Activated naive CD4-positive, alpha-beta T cell treated with anti-CD3 and anti-CD28 coated beads, Interleukin-2, amount 10 ng/mL, durations not matched to agents 7 days and 5 days (primary cell): ENCODE measurements at regions not wholly inside any gene's neighbourhood (a gene's known extent, or its start where the extent isn't known, plus 50 kb on each side); places are given as distances from the start of the nearest gene placed in this dataset.

ENCODE experiments used
- CTCF ChIA-PET: fragments of 350-600 bp; sonication (Branson Sonifier 250); formaldehyde crosslinking; loops from one replicate; lab custom pipeline; 2021; ENCODE audit warnings: antibody characterized with exemption; lab: Charles Lee
- DNase-seq: peaks from one replicate; pipeline ENCODE4 v3.0.0-alpha.2; 2020
- H3K27ac Mint-ChIP-seq: one replicate; pipeline ENCODE4 v1.8.0; 2021; ENCODE audit warnings: mild to moderate bottlenecking, moderate library complexity, mixed read lengths
- H3K27me3 Mint-ChIP-seq: one replicate; pipeline ENCODE4 v1.8.0; 2021; ENCODE audit warnings: mild to moderate bottlenecking, mixed read lengths
- H3K36me3 Mint-ChIP-seq: one replicate; pipeline ENCODE4 v1.8.0; 2021; ENCODE audit warnings: mixed read lengths
- H3K4me1 Mint-ChIP-seq: one replicate; pipeline ENCODE4 v1.8.0; 2021; ENCODE audit warnings: mixed read lengths
- H3K4me3 Mint-ChIP-seq: one replicate; pipeline ENCODE4 v1.8.0; 2021; ENCODE audit warnings: mild to moderate bottlenecking, moderate library complexity, mixed read lengths
- H3K9me3 Mint-ChIP-seq: one replicate; pipeline ENCODE4 v1.8.0; 2021; ENCODE audit warnings: mixed read lengths

DNA sequence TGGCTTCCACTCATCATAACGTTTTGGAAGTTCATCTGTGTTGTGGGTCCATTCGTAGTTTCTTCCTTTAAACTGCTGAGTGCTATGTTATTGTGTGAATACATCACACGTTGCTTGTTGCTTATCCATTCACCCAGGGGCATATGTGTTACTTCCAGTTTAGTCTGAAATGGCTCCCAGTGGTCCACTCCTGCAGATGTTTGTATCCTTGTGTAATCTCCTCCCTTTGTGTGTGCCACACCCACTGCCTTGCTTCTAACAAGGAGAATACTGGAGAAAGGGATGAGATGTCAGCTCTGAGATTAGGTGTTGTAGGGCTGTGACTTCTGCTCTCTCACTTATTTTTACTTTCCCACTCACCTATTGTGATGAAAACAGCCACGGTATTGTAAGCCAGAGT, 239.1 kb upstream of the HABP2 start:
- no peaks in the 10 kb centered on the region for H3K36me3 Mint-ChIP-seq
- no peak for DNase-seq
- CTCF ChIA-PET = no interaction called here

GRCh38 chr10:113316506-113316905, 236.3 kb upstream of the HABP2 start:
- H3K27me3 Mint-ChIP-seq = peaks cover 10% of the 10 kb centered on the region
- H3K9me3 Mint-ChIP-seq = no peaks in the 10 kb centered on the region
- no peak overlapping the region for H3K4me3 Mint-ChIP-seq
- DNase-seq = no peak
- no peaks in the 10 kb centered on the region for H3K4me1 Mint-ChIP-seq
- no peak overlapping the region for H3K27ac Mint-ChIP-seq
- CTCF ChIA-PET = no interaction called here
- H3K36me3 Mint-ChIP-seq = no peaks in the 10 kb centered on the region

More for the DNA sequence above, 239.1 kb upstream of the HABP2 start:
- Mint-ChIP-seq H3K27ac (no peak overlapping the region), H3K4me1 (no peaks in the 10 kb centered on the region), H3K27me3 (peaks cover 6% of the 10 kb centered on the region), H3K9me3 (no peaks in the 10 kb centered on the region), H3K4me3 (no peak overlapping the region)

DNA sequence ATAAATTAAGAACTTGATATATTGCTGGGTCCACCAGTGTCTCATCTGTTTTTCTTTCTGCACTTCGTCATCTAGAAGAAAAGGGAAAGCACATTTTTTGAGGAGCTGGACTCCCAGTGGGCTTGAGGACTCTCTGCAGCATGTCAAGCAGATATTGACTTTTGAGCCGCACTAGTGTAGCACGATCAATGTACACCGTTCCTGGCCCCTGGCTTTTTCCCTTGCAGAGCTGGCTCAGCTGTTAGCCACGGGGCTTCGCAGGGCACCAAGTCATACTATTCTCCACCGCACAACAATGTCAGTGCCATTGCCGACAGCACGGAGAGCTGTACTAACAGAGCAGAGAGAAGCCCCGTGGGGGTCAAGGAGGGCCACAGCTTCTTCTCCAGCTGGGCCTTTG, 235.4 kb upstream of the HABP2 start:
- DNase-seq = no peak
- H3K4me3 Mint-ChIP-seq = no peak overlapping the region
- H3K4me1 Mint-ChIP-seq = no peaks in the 10 kb centered on the region
- no peaks in the 10 kb centered on the region for H3K9me3 Mint-ChIP-seq
- H3K36me3 Mint-ChIP-seq = no peaks in the 10 kb centered on the region
- peaks cover 14% of the 10 kb centered on the region for H3K27me3 Mint-ChIP-seq
- no peak overlapping the region for H3K27ac Mint-ChIP-seq
- CTCF ChIA-PET = no interaction called here

GRCh38 chr10:113319479-113319878, 233.4 kb upstream of the HABP2 start:
- no peak for DNase-seq
- H3K36me3 Mint-ChIP-seq = no peaks in the 10 kb centered on the region
- H3K9me3 Mint-ChIP-seq = no peaks in the 10 kb centered on the region
- H3K27ac Mint-ChIP-seq = no peak overlapping the region
- no peaks in the 10 kb centered on the region for H3K4me1 Mint-ChIP-seq
- CTCF ChIA-PET = no interaction called here
- H3K4me3 Mint-ChIP-seq = no peak overlapping the region
- peaks cover 17% of the 10 kb centered on the region for H3K27me3 Mint-ChIP-seq

GRCh38 chr10:113320211-113320610, 232.6 kb upstream of the HABP2 start:
- CTCF ChIA-PET = no interaction called here
- H3K27ac Mint-ChIP-seq = no peak overlapping the region

DNA sequence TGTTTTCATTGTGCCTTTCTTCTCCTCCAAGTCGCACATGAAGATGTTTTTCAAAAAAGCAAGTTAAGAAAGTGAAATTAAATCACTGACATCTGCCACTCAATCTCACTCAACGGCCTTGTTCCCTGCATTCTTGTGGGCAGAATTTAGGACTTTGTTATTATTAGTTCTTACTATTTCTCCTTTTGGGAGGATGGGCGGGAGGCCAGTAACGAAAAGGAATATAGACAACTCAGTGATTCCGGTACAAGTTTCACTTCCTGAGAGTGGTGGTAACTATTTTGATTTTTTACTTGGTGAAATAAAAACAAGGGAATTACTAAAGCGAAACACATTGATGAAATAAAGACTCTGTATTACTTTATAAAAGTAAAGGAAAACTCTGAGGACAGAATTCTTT, 231.9 kb upstream of the HABP2 start:
- H3K4me3 Mint-ChIP-seq = no peak overlapping the region
- H3K27me3 Mint-ChIP-seq = peaks cover 14% of the 10 kb centered on the region
- no peaks in the 10 kb centered on the region for H3K9me3 Mint-ChIP-seq
- no peak for DNase-seq
- CTCF ChIA-PET = no interaction called here
- no peaks in the 10 kb centered on the region for H3K36me3 Mint-ChIP-seq
- no peaks in the 10 kb centered on the region for H3K4me1 Mint-ChIP-seq
- no peak overlapping the region for H3K27ac Mint-ChIP-seq

More at GRCh38 chr10:113320211-113320610, 232.6 kb upstream of the HABP2 start:
- Mint-ChIP-seq H3K4me1 (no peaks in the 10 kb centered on the region), H3K9me3 (no peaks in the 10 kb centered on the region), H3K27me3 (peaks cover 14% of the 10 kb centered on the region), H3K36me3 (no peaks in the 10 kb centered on the region), H3K4me3 (no peak overlapping the region)
- no peak for DNase-seq

DNA sequence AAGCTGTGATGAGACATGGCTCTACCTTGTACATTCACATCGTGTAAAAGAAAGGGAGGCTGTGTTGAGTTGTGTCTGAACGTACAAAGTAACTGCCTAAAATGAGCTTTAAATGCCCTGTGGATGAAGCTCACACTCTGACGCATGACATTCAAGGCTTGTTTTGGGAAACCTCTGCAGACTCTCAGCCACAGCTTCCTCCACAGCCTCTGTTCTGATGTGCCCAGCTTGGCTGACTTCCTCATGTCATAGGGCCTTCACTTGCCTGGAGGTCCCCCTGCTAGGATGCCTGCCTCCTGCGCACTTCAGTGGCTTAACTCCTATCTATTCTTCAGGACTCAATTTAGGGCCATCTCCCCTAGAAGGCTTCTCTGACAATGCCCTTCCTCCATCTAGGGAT, 230.0 kb upstream of the HABP2 start:
- Mint-ChIP-seq H3K9me3 (no peaks in the 10 kb centered on the region), H3K36me3 (no peaks in the 10 kb centered on the region), H3K4me1 (no peaks in the 10 kb centered on the region), H3K27me3 (peaks cover 14% of the 10 kb centered on the region), H3K4me3 (no peak overlapping the region), H3K27ac (no peak overlapping the region)
- CTCF ChIA-PET = no interaction called here
- no peak for DNase-seq

GRCh38 chr10:113323985-113324384, 228.9 kb upstream of the HABP2 start:
- Mint-ChIP-seq H3K27me3 (peaks cover 14% of the 10 kb centered on the region), H3K27ac (no peak overlapping the region), H3K9me3 (no peaks in the 10 kb centered on the region), H3K4me3 (no peak overlapping the region), H3K36me3 (no peaks in the 10 kb centered on the region), H3K4me1 (no peaks in the 10 kb centered on the region)
- DNase-seq = no peak
- CTCF ChIA-PET = no interaction called here

DNA sequence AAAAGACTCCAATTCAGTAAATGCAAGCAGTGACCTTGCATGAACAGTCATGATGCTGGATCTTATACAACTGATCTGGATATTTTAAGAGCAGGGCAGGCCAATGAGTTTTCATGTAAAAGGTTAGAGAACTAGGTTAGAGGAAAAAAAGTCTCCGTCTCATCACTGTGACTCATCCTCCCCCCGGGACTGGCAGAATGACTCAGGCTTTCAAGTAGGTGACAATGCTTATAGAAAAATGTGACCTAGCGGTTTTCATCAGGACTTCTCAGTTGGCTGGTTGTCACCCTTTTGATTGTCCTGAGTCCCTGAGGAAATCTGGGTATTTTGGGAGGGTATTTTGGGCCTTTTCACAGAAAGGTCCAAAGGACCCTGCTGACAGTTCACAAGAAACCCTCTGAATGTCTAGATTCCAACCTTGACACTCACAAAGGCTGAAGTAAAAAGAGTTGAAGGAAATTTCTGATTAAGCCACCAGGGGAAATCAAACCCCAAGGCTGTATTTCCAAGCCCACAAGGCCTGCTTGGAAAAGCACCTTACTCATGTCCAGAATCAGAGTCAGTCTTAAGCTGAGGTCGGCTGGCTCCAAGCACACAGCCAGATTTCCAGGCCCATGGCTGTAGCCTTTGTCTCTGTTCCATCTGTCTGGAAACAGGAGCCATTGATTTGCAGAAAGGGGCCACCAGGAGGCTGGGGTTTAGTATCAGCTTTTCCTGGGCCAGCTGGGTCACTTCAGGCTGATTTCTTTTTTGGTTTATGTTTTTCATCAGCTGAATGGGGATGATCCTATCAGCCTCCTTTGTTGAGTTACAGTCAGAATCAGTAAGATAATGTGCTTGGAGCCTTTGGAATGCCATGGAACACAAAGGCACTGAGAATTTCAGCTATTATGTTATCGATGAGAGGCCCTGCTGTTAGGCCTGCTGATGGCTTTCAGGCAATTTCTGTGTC, 226.4 kb upstream of the HABP2 start:
- Mint-ChIP-seq H3K4me1 (no peaks in the 10 kb centered on the region), H3K27me3 (peaks cover 10% of the 10 kb centered on the region), H3K36me3 (no peaks in the 10 kb centered on the region), H3K27ac (no peak overlapping the region), H3K4me3 (no peak overlapping the region), H3K9me3 (no peaks in the 10 kb centered on the region)
- CTCF ChIA-PET = no interaction called here
- no peak for DNase-seq

GRCh38 chr10:113329121-113329596, 223.7 kb upstream of the HABP2 start:
- Mint-ChIP-seq H3K27ac (no peak overlapping the region), H3K4me3 (no peak overlapping the region), H3K4me1 (no peaks in the 10 kb centered on the region), H3K9me3 (no peaks in the 10 kb centered on the region), H3K27me3 (no peaks in the 10 kb centered on the region), H3K36me3 (no peaks in the 10 kb centered on the region)
- CTCF ChIA-PET = no interaction called here
- DNase-seq = no peak

DNA sequence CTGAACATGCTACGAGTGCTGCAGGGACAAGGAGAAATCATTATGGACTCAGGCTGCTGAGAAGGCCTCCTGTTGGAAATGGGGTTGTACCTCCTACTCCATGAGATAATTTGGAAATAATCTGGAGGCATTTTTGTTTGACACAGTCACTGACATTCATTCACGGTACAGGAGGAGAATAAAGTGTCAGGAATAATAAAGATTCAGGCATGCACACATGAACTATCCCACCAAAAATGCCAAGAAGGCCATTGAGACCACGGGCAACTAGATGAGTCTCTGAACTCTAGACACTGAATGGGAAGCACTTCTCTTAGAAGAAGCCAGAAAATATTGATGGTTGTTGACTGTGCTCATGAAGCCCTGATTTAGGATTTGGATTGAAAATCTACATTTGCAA, 220.9 kb upstream of the HABP2 start:
- Mint-ChIP-seq H3K4me3 (no peak overlapping the region), H3K9me3 (no peaks in the 10 kb centered on the region), H3K27me3 (no peaks in the 10 kb centered on the region), H3K36me3 (no peaks in the 10 kb centered on the region), H3K27ac (no peak overlapping the region), H3K4me1 (no peaks in the 10 kb centered on the region)
- CTCF ChIA-PET = no interaction called here
- no peak for DNase-seq

DNA sequence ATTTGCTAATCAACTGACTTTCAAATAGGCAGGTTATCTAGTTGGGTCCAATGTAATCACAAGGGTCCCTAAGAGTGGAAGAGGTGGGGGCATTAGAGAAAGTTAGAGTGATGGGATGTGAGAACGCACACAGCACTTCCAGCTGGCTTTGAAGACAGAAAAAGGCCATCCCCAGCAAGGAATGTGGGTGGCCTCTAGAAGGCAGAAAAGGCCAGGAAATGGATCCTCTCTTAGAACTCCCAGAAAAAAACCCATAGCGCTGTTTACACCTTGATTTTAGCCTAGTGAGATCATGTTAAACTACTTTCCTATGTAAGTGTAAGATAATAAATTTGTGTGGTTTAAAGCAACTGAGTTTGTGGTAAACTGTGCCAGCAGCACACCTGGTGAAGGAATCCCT, 219.5 kb upstream of the HABP2 start:
- DNase-seq = no peak
- Mint-ChIP-seq H3K27ac (no peak overlapping the region), H3K27me3 (no peaks in the 10 kb centered on the region), H3K9me3 (no peaks in the 10 kb centered on the region), H3K4me1 (no peaks in the 10 kb centered on the region), H3K4me3 (no peak overlapping the region), H3K36me3 (no peaks in the 10 kb centered on the region)
- CTCF ChIA-PET = no interaction called here

- H3K36me3 Mint-ChIP-seq = no peaks in the 10 kb centered on the region
- CTCF ChIA-PET = no interaction called here
- no peaks in the 10 kb centered on the region for H3K4me1 Mint-ChIP-seq
- no peaks in the 10 kb centered on the region for H3K9me3 Mint-ChIP-seq
- H3K4me3 Mint-ChIP-seq = no peak overlapping the region
- no peak for DNase-seq
- no peak overlapping the region for H3K27ac Mint-ChIP-seq
- H3K27me3 Mint-ChIP-seq = no peaks in the 10 kb centered on the region
These were observed 217.3 kb upstream of the HABP2 start for GRCh38 chr10:113335592-113335991.

DNA sequence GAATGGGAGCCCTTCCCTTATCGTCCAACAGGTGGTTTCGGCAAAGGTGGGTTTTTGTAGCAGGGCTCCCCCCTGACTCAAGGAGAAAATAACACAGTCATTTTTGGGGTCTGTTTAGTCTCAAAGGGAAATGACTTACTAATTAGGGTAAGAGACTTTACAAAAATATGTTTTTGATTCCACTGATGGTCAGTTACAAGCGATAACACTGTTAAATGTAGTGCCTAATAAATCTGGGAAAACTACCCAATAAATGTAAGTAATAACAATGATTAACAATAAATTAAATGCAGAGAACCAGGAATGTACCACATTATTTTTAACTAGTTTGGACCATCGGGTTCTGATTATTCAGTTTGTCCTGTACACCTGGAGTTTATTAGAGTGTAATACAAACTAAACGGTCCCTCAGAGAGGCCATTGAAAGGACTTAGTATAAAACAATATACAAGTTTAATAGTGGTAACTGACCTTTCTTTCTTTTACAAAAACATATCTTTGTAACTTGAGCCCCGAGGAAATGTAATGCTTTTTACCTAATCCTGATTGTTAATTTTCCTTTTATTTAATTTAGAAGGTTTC, 216.2 kb upstream of the HABP2 start:
- CTCF ChIA-PET = no interaction called here
- Mint-ChIP-seq H3K27me3 (peaks cover under 1% of the 10 kb centered on the region), H3K36me3 (no peaks in the 10 kb centered on the region), H3K27ac (no peak overlapping the region), H3K4me1 (no peaks in the 10 kb centered on the region), H3K4me3 (no peak overlapping the region), H3K9me3 (no peaks in the 10 kb centered on the region)
- DNase-seq = no peak

DNA sequence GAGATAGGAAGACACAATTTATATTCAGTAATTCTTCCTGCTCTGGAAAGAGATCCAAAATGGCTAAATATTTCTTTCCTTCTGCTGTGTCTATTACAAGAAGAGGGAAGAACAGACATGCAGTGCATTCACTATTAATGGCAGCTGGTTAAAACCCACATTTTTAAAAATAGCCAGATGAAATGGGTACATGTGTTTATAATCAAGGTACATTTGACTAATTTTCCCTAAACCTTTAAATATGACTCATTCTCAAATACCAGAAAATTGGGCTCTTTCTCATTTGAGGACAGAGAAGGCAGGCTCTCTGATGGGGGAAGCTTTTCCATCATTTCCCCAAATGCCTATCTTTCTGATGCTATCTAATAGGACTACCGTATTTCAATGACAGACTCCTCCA, 215.7 kb upstream of the HABP2 start:
- no peak for DNase-seq
- no peaks in the 10 kb centered on the region for H3K36me3 Mint-ChIP-seq
- H3K4me1 Mint-ChIP-seq = no peaks in the 10 kb centered on the region
- CTCF ChIA-PET = no interaction called here
- no peaks in the 10 kb centered on the region for H3K9me3 Mint-ChIP-seq
- peaks cover 4% of the 10 kb centered on the region for H3K27me3 Mint-ChIP-seq
- no peak overlapping the region for H3K4me3 Mint-ChIP-seq
- no peak overlapping the region for H3K27ac Mint-ChIP-seq
